GF-D8 (cell line): ENCODE measurements at regions not wholly inside any gene's neighbourhood (a gene's known extent, or its start where the extent isn't known, plus 50 kb on each side); places are given as distances from the start of the nearest gene placed in this dataset.
"Not testable (repeated sequence)": the region's sequence is repeated elsewhere in the genome, so short reads cannot be mapped to it uniquely, and the experiment has no call there.

Source experiments
- DNase-seq: peaks from one replicate; lab custom pipeline; 2025; lab: John Stamatoyannopoulos, UW

DNA sequence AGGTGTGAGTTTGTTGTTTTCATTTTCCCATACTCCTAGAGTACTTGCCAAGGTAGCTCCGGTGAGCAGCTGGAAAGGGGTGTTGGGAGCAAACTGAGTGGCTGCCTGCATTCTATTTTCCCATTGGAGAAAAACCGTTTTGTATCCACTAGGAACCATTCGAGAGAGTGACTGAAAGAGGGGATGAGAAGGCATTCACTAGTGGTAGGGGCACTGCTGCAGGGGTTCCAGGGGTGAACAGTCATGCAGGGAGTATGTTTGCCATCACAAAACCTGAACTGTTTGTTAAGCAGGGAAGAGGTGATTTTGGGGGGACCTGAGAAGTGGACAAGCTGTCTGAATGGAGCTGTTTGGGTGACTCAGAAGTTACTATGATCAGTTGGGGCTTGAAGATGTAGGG, 367.5 kb upstream of the SFSWAP start:
- DNase-seq = not testable (repeated sequence)

DNA sequence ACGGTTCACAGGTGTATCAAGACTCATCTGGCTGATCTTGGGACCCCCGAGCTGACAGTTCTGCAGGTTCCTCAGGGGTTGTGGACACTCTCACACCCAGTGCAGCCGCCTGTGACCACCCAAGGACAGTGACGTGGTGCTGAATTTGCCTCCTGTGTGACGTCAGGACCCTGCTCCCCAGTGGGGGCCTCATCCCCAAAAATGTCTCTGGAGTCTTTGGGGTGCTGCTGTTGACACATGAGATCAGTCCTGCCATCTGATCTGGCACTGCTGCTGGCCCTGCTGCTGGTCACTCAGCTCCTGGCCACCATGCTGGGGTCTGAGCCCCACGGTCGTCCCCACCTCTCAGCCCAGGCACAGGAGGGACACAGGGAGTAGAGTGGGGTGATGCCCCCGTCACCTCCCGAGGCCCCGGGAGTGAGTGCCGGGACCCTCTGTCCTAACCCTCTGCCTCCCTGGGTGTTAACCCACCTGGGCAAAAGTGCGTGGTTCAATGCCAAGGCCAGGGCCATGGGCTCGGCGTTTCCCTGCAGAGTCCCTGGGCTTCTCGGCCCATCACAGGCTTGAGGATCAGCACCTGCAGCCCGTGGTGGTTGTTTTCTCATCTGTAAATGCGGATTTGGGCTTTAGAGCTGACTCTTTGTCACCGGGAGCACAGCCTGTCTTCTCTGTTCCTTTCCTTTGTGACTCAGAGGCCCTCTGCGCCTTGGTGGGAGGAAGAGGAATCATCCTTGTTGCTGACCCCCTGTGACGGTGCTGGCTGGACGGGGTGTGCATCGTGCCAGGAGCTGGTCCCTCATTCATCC, 366.0 kb upstream of the SFSWAP start:
- not testable (repeated sequence) for DNase-seq

DNA sequence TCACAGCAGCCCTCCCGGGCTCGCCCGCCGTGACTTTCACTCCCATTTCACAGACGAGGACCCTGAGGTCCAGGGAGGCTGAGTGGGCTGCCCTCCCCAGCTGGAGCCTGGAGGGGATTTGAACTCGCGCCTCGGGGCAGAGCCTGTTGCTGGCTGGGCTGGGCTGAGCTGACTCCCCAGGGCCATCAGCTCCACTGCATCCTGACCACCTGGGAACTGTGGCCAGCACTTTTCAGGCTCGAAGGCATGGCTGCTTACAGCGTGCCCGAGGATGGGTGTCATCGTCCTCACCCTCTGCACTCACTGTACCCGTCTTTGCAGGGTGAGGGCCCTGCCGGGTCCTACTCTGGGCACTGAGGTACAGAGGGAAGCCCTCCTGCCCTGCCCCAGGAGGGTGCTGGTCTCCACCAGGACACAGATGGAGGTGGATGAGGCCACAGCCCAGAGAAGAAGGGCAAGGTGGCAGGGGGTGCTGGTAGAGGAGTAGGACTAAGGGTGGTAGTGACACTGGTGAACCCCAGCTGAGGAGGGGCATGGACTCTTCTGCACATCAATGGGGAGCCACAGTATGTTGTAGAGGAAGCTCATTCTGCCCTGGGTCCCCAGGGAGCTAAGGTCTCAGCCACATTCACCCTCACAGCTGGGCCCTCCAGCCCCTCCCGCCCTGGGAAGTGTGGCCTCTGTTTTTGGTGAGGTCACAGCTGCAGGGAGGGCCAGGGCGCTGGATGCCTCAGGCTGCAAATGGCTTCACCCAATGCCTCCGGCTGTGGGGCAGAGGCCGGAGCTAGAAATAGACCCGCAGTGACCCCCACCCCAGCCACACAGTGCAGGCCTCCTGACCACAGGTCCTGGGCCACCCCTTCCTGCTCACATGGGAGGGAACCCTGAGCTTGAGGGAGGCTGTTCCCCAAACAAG, 365.1 kb upstream of the SFSWAP start:
- no peak for DNase-seq

DNA sequence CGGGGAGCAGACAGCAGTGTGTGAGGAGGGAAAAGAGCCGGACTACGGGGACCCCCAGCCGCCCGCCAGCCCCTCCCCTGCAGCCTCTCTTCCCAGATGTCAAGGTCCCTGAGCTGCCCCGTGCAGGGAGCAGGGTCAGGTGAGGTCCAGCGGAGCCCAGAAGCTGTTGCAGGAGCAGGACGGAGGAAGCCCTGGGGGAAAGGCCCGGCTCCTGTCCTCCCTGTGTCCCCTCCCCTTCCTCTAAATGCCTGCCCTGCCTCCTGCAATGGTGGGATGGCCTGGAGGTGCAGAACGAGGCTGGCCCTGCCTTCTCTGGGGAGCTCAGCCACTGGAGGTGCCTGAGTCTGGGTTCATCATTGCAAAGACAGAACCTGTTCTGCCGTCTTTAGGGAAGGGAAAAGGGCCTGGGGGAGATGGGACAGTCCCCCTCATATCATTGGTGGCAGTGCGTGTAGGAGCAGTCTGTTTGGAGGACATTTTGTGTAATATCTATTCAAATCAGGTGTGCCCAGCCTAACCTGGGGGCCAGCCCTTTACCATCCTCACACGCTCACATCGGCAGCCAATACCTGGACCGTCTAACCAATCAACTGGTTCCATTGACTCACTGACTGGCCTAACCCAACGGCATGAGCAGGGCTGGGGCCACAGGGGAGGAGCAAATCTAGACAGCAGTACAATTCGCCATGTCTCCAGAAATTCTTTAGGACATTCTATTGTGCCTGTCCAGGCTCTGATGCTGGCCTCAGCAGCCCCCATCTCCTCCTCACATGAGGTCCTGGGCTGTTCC, 364.1 kb upstream of the SFSWAP start:
- DNase-seq = no peak

DNA sequence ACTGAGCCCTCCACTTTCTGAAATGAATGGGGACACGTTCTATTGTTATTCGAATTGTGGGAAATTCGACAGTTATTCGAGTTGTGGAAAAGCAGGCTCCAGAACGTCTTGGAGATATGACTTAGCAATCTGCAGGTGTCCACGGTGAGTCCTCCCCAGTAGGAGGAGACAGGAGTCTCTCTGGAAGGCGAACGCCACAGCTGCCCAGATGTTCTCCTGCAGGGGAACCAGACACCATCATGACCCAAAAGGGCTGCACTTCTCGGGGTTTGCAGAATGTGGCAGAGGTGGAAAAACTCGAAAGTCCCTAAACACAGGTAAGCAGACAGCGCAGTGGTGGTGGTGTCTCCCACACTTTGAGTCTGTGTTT, 363.6 kb upstream of the SFSWAP start:
- no peak for DNase-seq

DNA sequence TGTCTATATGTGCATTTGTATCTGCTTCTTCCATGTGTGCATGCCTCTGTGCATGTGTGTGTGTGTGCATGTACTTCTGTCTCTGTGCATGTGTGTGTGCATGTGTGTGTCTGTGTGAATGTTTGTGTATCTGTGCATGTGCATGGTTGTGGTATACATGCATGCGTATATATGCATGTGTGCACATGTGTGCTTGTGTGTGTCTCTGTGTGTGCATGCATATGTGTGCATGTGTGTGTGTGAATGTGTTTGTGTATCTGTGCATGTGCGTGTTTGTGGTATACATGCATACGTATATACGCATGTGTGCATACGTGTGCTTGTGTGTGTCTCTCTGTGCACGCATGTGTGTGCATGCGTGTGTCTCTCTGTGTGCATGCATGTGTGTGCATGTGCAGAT, 363.2 kb upstream of the SFSWAP start:
- DNase-seq = no peak

DNA sequence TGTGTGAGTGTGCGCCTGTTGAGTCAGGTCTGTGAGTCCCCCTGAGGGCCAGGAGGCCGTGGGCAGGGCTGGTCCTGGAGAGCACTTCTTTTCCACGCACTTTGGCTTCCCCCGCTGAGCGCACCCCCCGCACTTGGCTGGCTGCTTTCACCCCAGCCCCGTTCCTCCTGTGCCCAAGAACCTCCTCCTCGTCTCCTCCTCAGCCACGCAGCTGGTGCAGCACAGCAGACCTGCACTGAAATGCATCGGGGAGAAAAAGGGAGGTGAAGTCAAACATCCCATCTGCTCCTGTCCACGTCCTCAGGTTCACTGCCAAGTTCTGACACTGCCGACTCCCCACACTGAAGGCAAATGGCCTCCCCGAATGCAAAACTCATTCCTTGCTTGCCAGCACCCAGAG, 362.7 kb upstream of the SFSWAP start:
- DNase-seq = no peak

DNA sequence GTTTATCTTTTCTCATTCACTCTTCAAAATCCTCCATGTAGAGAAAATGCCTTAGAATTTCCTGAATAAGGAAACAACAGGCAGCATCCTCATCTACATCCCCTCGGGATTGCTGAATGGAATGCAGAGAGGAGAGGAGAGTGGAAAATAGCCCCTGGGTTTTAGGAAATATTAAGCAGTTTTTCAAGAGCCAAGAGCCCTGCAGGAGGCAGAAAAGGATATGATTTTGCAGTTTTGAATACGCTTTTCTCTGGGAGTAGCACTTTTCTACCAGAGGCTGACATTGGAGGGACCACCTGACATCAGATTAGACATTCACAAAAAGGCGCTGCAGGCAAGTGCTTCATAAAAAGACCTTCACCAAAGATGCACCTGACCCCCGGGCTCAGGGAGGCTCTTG, 362.2 kb upstream of the SFSWAP start:
- DNase-seq = no peak

DNA sequence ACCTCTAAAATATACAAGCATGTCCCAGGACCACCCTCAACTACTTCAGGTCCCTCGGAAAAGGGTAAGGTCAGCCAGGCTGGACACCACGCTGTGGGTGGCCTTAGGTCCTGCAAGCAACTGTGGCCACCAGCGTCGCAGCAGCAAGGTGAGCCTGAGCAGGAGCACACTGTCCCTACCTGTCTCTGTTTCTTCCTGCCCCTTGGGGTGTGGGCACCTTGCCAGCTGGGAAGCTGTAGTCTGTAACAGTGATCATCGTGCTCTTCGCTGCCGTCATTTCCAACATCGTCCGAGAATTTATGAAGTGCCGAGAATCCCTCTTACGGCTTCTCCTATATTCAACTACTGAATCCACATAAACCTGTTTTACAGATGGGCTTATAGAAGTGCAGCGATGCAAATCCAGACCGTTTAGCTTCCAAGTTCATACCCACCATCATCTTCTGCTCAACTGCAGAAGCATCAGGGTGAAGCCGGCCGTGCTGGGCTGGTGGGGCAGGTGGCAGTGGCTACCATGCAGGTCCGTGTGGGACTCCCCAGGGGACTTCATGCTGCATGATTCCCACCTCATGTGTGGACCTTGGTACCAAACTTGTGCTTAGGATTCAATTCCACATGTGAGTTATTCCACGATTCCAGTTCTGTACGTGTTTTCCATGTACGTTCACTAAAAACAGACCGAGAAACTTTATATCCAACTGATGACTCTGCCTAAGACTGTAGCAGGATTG, 361.3 kb upstream of the SFSWAP start:
- DNase-seq = no peak

DNA sequence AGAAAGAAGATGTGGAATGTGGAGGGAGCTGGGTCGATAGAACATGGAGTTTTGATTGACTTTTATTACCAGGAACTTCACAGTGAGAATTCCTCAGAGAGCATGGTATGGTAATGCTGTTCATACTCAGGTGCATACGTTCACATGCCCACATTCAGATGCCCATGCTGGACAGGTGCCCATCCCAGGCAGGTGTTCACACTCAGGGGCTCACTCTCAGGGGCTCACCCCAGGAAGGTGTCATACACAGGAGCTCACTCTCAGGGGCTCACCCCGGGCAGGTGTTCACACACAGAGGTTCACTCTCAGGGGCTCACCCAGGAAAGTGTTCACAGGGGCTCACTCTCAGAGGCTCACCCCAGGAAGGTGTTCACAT, 360.0 kb upstream of the SFSWAP start:
- no peak for DNase-seq

DNA sequence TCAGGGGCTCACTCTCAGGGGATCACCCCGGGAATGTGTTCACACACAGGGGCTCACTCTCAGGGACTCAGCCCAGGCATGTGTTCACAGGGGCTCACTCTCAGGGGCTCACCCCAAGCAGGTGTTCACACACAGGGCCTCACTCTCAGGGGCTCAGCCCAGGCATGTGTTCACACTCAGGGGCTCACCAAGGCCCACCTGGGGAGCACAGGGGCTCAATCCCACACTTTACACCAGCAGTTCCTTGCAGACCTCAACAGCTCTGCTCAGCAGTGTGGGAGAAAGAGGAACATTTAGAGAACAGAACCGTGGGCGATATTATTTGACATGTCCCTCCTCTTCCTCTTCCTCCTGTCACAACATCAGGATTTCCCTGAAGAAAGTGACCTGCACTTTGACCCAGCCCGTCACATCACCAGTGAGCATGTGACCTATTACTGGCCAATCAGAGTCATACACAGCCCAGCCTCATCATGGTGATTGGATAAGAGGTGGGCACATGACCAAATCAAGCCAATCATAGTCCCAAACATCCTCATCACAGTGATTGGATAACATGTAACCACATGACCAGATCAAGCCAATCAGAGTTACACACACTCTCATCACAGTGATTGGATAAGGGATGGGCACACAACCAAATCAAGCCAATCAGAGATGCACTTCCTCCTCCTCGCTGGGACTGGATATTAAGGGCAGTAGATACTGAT, 359.4 kb upstream of the SFSWAP start:
- no peak for DNase-seq

DNA sequence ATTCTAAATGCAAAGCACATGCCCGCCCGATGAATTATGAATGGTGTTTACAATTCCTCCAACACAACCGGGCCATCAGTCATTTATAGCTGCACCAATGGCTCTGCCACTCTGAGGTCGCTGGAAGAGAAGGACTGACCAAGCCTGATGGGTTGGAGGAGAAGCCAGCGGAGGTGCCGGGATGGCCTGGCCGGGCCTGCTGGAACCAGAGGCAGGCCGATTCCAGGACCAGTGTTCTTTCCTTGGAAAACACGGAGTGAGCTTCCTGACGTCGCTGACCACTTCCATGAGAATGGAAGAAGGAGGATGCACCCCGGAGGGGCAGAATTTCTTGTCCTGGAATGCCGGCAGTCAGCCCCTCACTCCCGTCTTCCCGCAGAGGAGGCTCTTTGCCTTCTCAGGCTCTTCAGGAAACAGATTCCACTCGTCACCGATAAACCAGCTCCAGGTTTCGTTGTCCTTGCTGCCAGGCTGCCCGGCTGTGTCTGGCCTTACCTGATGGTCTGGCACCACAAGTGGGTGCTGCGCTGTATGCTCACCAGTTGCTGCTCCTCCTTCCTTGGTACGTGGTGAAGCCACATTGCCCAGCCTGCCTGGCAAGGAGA, 358.5 kb upstream of the SFSWAP start:
- DNase-seq = no peak

DNA sequence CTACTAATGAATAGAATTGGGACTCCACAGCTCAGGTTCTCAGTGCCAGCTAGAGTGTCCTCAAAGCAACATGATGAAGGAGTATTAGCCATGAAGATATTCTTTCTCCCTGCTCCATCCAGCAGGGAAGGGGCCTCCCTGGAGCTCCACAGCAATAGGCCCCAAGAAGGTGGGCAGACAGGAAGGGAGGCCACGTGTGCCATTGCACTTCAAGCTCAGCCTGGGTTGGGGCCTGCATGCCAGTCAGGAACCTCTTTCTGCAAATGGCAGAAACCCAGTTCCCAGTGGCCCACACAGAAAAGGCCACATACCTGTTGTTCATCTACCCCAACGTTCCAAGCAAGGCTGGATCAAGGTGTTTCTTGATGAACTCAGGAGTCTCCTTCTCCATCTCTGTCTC, 357.5 kb upstream of the SFSWAP start:
- DNase-seq = no peak

DNA sequence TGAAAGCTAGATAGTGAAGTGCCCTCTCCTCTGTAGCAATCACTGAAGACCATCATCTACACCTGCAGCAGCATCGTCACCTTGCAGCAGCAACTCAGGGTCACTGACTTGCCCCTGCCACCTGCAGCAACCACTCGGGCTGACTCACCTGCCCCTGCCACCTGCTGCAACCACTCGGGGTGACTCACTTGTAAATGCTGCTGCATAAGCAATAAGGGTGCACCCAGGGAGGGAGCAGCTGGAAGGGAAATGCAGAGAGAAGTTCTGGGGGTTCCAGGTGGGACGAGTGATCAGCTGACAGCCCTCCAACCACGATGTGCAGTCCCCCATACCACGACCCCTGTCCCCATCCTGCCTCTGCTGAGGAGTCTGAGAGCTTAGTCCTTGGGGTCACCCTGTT, 357.1 kb upstream of the SFSWAP start:
- no peak for DNase-seq

DNA sequence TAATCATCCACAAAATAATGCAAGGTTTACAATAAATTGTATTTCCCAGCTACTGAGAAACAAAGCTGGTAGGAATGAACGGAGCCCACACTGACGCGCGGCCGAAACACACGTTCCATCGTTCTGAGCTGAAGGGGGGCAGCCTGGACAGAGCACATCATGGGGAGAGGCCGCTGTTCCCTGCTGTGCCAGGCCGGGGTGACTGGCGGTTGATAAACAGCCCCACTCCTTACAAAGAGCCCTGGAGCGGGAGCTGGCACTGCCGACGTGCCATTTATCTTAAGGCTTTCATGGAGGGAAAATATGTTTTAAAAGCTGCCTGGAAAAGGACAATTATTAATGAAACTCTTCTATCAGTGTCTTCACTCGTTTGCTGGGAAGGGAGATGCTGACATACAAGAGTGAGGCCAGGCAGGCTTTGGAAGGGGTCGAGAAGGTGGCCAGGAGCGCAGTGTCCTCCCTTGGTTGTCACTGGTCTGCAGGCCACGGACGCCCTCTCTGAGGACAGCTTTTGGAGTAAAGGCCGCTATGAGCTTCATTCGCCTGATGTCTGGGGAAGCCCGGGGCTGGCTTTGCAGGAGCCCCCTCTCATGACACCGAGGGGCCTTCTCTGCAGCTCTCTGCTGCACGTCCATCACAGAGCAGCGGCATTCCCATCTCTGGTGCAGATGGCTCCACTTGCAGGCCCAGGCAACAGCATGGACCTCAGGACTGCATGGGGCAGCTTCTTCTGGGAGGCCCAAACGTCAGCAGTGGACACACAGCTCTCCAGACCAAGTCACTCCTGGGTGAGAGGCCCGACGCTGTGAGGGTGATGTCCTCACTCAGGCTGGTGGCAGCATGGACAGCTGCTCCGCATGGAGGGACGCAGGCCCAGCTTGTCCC, 355.3 kb upstream of the SFSWAP start:
- no peak for DNase-seq

DNA sequence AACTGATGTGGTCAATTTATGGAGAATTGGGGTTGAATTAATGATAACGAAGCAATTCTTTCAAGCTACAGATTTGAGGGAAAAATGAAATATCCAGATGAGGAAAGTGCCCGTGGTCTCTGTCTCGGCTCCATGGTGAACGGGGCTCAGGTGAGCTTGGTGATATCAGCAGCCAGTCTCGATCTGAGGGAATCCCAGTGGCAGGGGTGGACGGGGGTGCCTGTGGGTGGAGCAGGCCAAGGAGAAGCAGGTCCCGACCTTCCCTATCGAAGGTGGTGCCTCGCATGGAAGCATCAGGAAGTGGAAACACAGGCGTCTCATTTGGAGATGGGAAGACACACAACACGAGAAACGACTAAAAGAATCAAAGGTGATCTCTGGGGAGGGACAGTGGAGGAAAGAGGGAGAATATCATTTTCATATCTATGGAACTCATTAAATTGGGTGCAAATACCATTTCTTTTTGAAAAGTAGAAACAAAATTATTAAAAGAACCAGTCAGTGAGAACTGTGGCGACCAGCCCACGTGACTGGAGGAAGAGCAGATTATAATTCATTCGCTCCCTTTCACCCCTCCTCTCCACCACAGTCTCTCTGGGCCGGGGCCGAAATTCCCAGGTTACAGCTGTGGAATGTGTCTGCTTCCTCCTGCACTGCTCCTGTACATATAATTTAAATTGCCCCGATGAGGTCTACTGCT, 354.3 kb upstream of the SFSWAP start:
- no peak for DNase-seq

DNA sequence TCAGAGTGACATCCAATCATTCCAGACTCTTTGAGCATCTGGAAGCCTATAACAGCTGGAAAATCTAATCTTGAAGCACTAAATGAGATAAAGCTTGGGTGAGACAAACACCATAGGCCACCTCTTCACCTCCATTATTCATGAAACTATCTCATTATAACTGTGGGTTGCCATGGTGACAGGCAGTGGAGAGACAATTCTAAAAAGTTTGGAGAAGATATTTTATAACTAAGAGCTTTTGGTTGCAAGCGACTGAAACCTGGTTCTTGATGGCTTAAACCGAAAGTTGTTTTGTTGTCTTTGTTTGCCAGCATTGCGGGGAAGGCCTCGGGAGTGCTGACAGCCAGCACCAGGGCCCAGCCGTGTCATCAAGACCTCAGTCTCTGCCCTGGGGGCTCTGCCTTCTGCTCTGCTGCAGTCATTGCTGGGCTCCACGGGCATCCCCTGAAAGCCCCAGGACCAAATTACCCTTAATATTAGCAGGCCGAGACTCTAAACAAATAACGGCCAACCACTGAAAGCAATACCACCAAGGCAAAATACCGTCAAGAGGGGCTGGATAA, 353.6 kb upstream of the SFSWAP start:
- DNase-seq = no peak

DNA sequence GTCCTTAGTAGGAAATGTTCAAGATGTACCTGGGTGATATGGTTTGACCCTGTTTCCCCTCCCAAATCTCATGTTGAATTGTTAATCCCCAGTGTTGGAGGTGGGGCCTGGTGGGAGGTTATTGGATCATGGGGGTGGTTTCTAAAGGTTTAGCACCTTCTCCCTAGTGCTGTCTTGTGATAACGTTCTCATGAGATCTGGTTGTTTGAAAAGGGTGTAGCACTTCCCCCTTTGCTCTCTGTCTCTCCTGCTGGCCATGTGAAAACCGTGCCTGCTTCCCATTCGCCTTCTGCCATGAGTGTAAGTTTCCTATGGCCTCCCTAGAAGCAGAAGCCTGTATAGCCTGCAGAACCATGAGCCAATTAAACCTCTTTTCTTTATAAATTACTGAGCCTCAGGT, 353.0 kb upstream of the SFSWAP start:
- DNase-seq = no peak
